Activated T-cell treated with anti-CD3 and anti-CD28 coated beads, Interleukin-2, amount 50 U/mL, for 72 hours (primary cell): ENCODE measurements at regions not wholly inside any gene's neighbourhood (a gene's known extent, or its start where the extent isn't known, plus 50 kb on each side); places are given as distances from the start of the nearest gene placed in this dataset.

Experiments
- ATAC-seq, 2 donors: fragments of 150-1000 bp; cut with Tn5 transposase; replicated peaks in 1 of 2; 2 replicates each; pipeline ENCODE4 v1.10.0; 2021; ENCODE audit warnings: moderate library complexity in 2 of 2, mild to moderate bottlenecking in 1 of 2
- DNase-seq, 2 donors: peaks; one replicate each; pipeline ENCODE4 v3.0.0; 2021 to 2022; ENCODE audit warnings: mixed read lengths in 1 of 2
- H3K27ac Mint-ChIP-seq: one replicate; pipeline ENCODE4 v1.8.0; 2022; ENCODE audit warnings: mild to moderate bottlenecking, moderate library complexity, mixed read lengths
- H3K27me3 Mint-ChIP-seq: one replicate; pipeline ENCODE4 v1.8.0; 2022; ENCODE audit warnings: low read depth, mixed read lengths
- H3K36me3 Mint-ChIP-seq, 2 donors: one replicate each; pipeline ENCODE4 v1.8.0; 2022; ENCODE audit warnings: mixed read lengths in 2 of 2, mild to moderate bottlenecking in 1 of 2; ENCODE audit not compliant: insufficient read depth in 2 of 2
- H3K4me1 Mint-ChIP-seq: one replicate; pipeline ENCODE4 v1.8.0; 2022; ENCODE audit warnings: low read depth, mixed read lengths
- H3K4me3 Mint-ChIP-seq, 2 donors: one replicate each; pipeline ENCODE4 v1.8.0; 2022; ENCODE audit warnings: mild to moderate bottlenecking in 2 of 2, mixed read lengths in 2 of 2, moderate library complexity in 2 of 2
- H3K9me3 Mint-ChIP-seq, 2 donors: one replicate each; pipeline ENCODE4 v1.8.0; 2022; ENCODE audit warnings: mixed read lengths in 2 of 2

DNA sequence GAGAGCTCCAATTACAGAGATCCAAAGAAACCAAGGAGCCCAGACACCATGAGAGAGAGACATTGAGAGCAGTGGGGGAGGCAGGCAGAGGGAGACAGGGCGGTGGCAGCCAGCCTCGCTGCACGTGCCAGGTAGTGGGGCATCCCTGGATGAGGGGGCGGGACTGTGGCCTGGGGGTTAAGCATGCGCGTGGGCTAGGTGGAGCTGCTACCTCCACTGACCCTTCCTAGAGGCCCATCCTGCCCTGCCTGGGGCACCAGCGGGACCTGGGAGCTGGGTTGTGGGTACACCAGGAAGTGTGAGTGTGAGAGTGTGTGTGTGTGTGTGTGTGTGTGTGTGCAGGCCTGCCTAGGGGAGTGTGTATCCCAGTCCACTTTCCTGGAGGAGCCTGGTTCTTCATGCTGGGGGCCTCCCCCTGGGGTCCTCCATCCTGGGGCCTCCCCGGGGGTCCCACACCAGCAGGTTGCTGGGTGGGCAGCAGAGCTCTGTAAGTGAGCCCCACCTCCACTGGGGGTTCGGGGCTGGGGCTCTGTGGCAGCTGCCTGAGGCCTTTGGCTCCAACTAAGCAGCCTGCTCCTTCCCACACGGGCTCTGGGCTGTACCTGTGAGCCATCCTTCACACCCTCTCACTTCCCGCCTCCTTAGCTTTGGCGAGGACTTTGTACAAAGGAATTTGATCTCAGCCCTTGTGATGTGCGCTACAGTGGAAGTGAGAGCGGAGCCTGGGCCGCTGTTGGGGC lies 127.4 kb downstream of the IRF8 start:
- no peaks in the 10 kb centered on the region for H3K4me1 Mint-ChIP-seq
- H3K36me3 Mint-ChIP-seq = peaks cover 5 to 9% of the 10 kb centered on the region in 2 donors
- peaks cover 8 to 9% of the 10 kb centered on the region in 2 donors for H3K9me3 Mint-ChIP-seq
- DNase-seq (no peak), ATAC-seq (no peak)
- no peak overlapping the region for H3K27ac Mint-ChIP-seq
- no peak overlapping the region for H3K4me3 Mint-ChIP-seq
- peaks cover 29% of the 10 kb centered on the region for H3K27me3 Mint-ChIP-seq

GRCh38 chr16:86026916-86027315 lies 128.0 kb downstream of the IRF8 start:
- Mint-ChIP-seq H3K9me3 (peaks cover 8 to 9% of the 10 kb centered on the region in 2 donors), H3K4me1 (no peaks in the 10 kb centered on the region), H3K4me3 (no peak overlapping the region), H3K27me3 (peaks cover 30% of the 10 kb centered on the region), H3K36me3 (peaks cover 5 to 9% of the 10 kb centered on the region in 2 donors), H3K27ac (no peak overlapping the region)
- no peak for DNase-seq
- ATAC-seq = no peak

GRCh38 chr16:86027373-86028126 lies 128.6 kb downstream of the IRF8 start:
- no peak for ATAC-seq
- DNase-seq = no peak
- H3K27me3 Mint-ChIP-seq = peaks cover 36% of the 10 kb centered on the region
- H3K36me3 Mint-ChIP-seq = peaks cover 5 to 9% of the 10 kb centered on the region in 2 donors
- H3K4me1 Mint-ChIP-seq = no peaks in the 10 kb centered on the region
- no peak overlapping the region for H3K27ac Mint-ChIP-seq
- H3K4me3 Mint-ChIP-seq = no peak overlapping the region
- H3K9me3 Mint-ChIP-seq = peaks cover 8 to 9% of the 10 kb centered on the region in 2 donors

DNA sequence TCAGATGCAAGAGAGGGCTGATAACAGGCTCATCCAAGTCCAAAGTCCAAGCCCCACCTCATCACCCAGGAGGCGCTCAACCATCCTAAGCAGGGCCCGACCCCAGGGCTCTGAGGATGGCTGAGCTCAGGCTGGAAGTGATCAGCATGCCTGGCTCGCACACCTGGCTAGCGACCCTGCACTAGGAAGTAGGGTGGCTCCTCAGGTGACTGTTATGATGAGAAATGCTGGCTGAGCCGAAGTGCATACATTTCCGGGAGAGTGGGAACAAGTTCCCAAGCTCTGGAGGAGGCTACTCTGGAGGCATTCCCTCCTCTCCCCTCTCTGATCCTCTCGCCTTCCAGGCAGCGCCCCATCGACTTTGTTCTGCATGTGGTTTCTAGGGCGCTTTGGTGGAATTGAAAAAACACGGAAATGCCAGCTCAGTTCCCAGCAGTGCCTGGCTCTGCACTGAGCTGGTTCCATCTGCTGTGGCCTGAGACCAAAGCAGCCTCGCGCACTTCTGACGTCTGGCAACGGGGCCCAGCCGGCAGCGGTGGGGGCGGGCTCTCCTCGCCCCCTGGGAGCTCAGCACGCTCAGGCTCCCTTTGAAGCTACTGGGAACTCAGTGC lies 130.3 kb downstream of the IRF8 start:
- no peak overlapping the region for H3K4me3 Mint-ChIP-seq
- H3K27ac Mint-ChIP-seq = no peak overlapping the region
- no peaks in the 10 kb centered on the region for H3K4me1 Mint-ChIP-seq
- DNase-seq = no peak
- peaks cover 39% of the 10 kb centered on the region for H3K27me3 Mint-ChIP-seq
- peaks cover 3 to 5% of the 10 kb centered on the region in 2 donors for H3K36me3 Mint-ChIP-seq
- H3K9me3 Mint-ChIP-seq = peaks cover 3 to 6% of the 10 kb centered on the region in 2 donors
- no peak for ATAC-seq

DNA sequence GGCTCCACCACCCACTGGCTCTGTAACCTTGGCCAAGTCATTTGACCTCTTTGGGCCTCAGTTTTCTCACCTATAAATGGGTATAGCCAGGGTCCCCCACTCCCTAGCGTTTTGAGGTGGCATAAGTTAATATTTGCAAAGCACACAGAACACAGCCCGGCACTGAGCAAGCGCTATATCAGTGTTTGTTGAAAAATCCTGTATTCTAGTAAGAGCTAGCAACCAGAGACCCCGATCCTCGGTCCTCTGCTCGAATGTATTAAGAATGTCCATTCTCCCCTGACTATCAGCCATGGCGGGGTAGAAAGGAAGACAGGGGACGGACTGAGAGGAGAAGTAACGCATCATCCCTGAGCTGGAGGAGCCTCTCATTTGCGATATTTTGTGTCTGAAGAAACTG lies 131.2 kb downstream of the IRF8 start:
- DNase-seq (no peak), ATAC-seq (no peak)
- Mint-ChIP-seq H3K9me3 (peaks cover 3 to 4% of the 10 kb centered on the region in 2 donors), H3K4me3 (no peak overlapping the region), H3K27ac (no peak overlapping the region), H3K27me3 (peaks cover 40% of the 10 kb centered on the region), H3K4me1 (no peaks in the 10 kb centered on the region), H3K36me3 (peaks cover 3 to 4% of the 10 kb centered on the region in 2 donors)

- H3K27ac Mint-ChIP-seq = no peak overlapping the region
- H3K36me3 Mint-ChIP-seq = no peaks in the 10 kb centered on the region
- DNase-seq (no peak), ATAC-seq (no peak)
- no peak overlapping the region for H3K4me3 Mint-ChIP-seq
- peaks cover 0 to 1% of the 10 kb centered on the region in 2 donors for H3K9me3 Mint-ChIP-seq
- H3K4me1 Mint-ChIP-seq = no peaks in the 10 kb centered on the region
- peaks cover 38% of the 10 kb centered on the region for H3K27me3 Mint-ChIP-seq
Measured at GRCh38 chr16:86031141-86031678, 132.2 kb downstream of the IRF8 start.

DNA sequence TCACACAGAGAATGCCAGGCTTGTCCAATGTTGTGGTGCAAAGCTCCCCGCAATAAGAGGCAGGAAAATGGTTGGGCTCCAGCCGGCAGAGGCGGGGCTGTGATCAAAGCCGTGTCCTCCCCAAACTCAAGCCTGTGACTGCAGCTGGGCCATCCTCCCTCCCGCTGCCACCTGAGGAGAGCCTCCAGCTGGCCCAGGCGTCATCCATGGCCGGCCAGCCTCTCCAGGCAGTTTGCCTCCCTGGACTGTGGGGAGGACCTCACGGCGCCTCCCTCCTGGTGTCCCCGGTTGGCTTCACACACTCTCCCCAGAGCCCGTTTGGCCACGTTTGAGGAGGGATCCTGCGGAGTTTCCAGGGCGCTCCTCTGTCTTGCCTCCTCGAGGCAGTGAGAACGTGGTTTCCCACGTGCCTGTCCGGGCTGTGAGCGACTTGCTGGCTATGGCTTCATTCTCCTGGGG lies 134.1 kb downstream of the IRF8 start:
- DNase-seq = no peak
- Mint-ChIP-seq H3K36me3 (no peaks in the 10 kb centered on the region), H3K9me3 (peaks cover 0 to 1% of the 10 kb centered on the region in 2 donors), H3K4me3 (no peak overlapping the region), H3K27ac (no peak overlapping the region), H3K27me3 (peaks cover 33% of the 10 kb centered on the region), H3K4me1 (no peaks in the 10 kb centered on the region)
- no peak for ATAC-seq

DNA sequence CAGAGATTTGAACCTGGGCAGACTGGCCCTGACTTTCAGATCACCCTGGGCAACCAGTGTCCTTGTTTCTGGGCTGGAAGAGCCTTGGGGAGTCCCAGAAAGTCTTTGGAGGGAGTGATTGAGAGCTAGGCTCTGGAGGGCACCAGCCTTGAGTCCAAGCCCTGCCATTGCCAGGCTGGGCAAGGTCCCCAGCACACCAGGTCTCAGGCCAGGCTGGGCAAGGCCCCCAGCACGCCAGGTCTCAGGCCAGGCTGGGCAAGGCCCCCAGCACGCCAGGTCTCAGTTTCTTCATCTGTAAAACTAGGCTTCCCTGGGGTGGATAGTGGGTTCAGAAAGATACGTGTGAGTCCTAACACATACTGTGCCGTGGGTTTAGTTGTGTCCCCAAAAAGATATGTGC lies 135.0 kb downstream of the IRF8 start:
- H3K27me3 Mint-ChIP-seq = peaks cover 24% of the 10 kb centered on the region
- H3K36me3 Mint-ChIP-seq = no peaks in the 10 kb centered on the region
- H3K4me3 Mint-ChIP-seq = no peak overlapping the region
- H3K27ac Mint-ChIP-seq = no peak overlapping the region
- H3K9me3 Mint-ChIP-seq = peaks cover 0 to 1% of the 10 kb centered on the region in 2 donors
- H3K4me1 Mint-ChIP-seq = no peaks in the 10 kb centered on the region
- ATAC-seq = no peak
- no peak for DNase-seq

DNA sequence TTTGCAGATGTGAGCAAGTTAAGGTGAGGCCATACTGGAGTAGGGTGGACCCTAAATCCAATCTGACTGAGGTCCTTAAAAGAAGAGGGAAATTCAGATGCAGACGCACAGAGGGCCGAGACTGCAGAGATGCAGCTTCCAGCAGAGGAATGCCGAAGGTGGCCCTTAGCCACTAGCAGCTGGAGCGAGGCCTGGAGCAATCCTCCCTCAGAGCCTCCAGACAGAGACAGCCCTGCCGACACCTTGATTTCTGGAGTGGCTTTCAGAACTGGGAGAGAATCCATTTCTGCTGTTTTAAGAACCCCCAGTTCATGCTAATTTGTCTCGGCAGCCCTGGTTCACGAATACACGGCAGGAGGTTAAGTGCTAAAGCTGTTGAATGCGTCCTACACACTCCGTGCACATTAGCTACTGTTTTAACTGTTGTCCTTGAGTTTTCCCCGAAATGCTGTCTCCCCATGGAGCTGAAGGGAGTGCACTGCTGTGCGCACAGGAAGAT lies 135.5 kb downstream of the IRF8 start:
- no peak for ATAC-seq
- H3K27me3 Mint-ChIP-seq = peaks cover 22% of the 10 kb centered on the region

GRCh38 chr16:86035906-86036305 lies 136.9 kb downstream of the IRF8 start:
- Mint-ChIP-seq H3K27ac (no peak overlapping the region), H3K4me3 (no peak overlapping the region), H3K4me1 (no peaks in the 10 kb centered on the region), H3K27me3 (peaks cover 25% of the 10 kb centered on the region), H3K9me3 (peaks cover 0 to 1% of the 10 kb centered on the region in 2 donors), H3K36me3 (no peaks in the 10 kb centered on the region)
- DNase-seq (no peak), ATAC-seq (no peak)

More for the DNA sequence above, 135.5 kb downstream of the IRF8 start:
- no peaks in the 10 kb centered on the region for H3K36me3 Mint-ChIP-seq
- H3K27ac Mint-ChIP-seq = no peak overlapping the region
- DNase-seq = no peak
- no peak overlapping the region for H3K4me3 Mint-ChIP-seq
- no peaks in the 10 kb centered on the region for H3K4me1 Mint-ChIP-seq
- peaks cover 0 to 1% of the 10 kb centered on the region in 2 donors for H3K9me3 Mint-ChIP-seq

DNA sequence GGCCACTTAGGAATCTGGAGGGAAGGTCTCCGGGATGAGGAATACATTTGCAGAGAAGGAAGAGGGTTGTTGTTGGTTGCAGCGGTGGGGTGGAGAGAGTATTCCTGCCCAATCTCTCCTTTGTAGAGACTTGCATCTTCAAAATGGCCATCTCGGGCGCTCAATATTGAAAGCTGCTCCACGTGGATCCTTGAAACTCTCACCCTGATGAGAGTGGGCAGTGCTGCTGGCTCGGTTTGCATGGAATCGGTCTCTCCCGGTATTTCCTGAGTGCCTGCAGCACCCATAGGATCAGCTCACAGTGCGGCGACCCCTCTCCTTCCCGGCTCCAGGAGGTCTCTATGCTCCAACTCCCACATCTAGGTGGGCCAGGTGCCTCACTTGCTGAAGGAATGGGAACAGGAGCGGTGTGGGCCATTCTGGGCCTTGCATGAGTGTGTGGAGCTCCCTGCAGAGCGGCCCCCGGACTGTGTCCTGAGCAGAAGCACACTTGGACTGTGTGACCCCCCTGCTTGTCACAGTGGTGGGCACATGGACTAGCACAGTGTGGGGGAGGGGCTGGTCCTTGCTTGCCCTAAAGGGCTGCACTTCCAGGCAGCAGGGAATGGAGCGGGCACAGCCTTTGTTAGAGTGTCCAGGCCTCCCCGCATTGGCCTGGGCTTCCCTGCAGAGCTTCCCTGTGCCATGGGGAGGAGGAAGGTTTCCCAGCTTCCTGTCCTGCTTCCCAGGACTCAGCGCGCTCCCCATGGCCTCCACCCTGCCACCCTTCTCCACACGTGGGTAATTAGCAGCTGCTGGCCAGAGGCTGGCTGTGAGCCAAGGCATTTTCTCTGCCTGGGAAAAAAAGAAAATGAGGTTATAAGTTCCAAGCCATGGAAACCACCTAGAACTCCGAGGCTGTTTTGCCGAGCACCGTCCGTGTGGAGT lies 139.3 kb downstream of the IRF8 start:
- no peaks in the 10 kb centered on the region for H3K9me3 Mint-ChIP-seq
- DNase-seq (no peak), ATAC-seq (no peak)
- peaks cover 18% of the 10 kb centered on the region for H3K27me3 Mint-ChIP-seq
- H3K4me1 Mint-ChIP-seq = no peaks in the 10 kb centered on the region
- no peak overlapping the region for H3K4me3 Mint-ChIP-seq
- H3K36me3 Mint-ChIP-seq = no peaks in the 10 kb centered on the region
- H3K27ac Mint-ChIP-seq = no peak overlapping the region

DNA sequence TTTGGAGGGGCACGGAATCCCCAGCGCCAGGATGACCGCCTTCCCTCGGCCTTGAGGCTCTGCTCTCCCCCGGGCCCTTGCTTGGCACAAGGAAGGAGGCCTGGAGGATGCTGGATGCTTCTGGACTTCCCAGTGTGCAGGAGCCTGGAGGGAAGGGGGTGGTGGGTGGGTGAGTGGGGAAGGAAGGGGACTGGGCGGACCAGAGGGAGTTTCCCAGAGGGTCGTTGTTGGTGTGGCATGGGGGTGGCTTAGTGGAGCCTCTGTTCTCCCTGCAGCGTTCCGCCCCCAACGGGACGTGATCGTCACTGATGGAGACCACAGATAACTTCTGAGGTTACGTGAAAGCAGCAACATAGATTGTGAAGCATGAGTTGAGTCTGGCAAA lies 140.0 kb downstream of the IRF8 start:
- ATAC-seq = peak; percentile 55 to 61
- Mint-ChIP-seq H3K4me1 (no peaks in the 10 kb centered on the region), H3K27ac (no peak overlapping the region), H3K9me3 (no peaks in the 10 kb centered on the region), H3K4me3 (no peak overlapping the region), H3K27me3 (peaks cover 21% of the 10 kb centered on the region), H3K36me3 (no peaks in the 10 kb centered on the region)
- DNase-seq = peak; percentile 16 to 26
